ENCODE measurements at regions not wholly inside any gene's neighbourhood (a gene's known extent, or its start where the extent isn't known, plus 50 kb on each side); places are given as distances from the start of the nearest gene placed in this dataset.
A peak's percentile ranks its signal among the peaks of the same experiment; 100 is the strongest.

- ATAC-seq (no peak), DNase-seq (ENCODE audit: missing footprints) (no peak)
- intact Hi-C loops (cut with DNase I), result no loop called here
Observed at GRCh38 chr16:86012221-86012620, 113.3 kb downstream of the IRF8 start.

- ATAC-seq (no peak), DNase-seq (ENCODE audit: missing footprints) (no peak)
- intact Hi-C loops (cut with DNase I), result no loop called here
Observed at GRCh38 chr16:86013867-86014266, 114.9 kb downstream of the IRF8 start.

- intact Hi-C loops (cut with DNase I), result loop anchor here (1.0 kb wide), 1 partner anchor 194 kb away; no protein-coding TSS in a partner anchor
- ATAC-seq (no peak), DNase-seq (ENCODE audit: missing footprints) (no peak)
Observed at GRCh38 chr16:86015606-86016005, 116.6 kb downstream of the IRF8 start.

GRCh38 chr16:86016201-86016965, 117.4 kb downstream of the IRF8 start:
- ATAC-seq (peak; percentile 32), DNase-seq (ENCODE audit: missing footprints) (no peak)
- intact Hi-C loops (cut with DNase I), result loop anchor here (1.0 kb wide), 1 partner anchor 195 kb away; no protein-coding TSS in a partner anchor

- peak; percentile 19 for ATAC-seq
- DNase-seq (ENCODE audit: missing footprints), result no peak
- intact Hi-C loops (cut with DNase I), result no loop called here
Observed at GRCh38 chr16:86018071-86018470, 119.1 kb downstream of the IRF8 start.

- peak; percentile 75 for ATAC-seq
- no peak for DNase-seq (ENCODE audit: missing footprints)
- intact Hi-C loops (cut with DNase I), result no loop called here
Observed at GRCh38 chr16:86018487-86018886, 119.5 kb downstream of the IRF8 start.

- intact Hi-C loops (cut with DNase I), result no loop called here
- no peak for ATAC-seq
- DNase-seq (ENCODE audit: missing footprints), result no peak
Observed at GRCh38 chr16:86018941-86019340, 120.0 kb downstream of the IRF8 start.

GRCh38 chr16:86019446-86020047, 120.6 kb downstream of the IRF8 start:
- intact Hi-C loops (cut with DNase I), result no loop called here
- no peak for DNase-seq (ENCODE audit: missing footprints)
- no peak for ATAC-seq

GRCh38 chr16:86020971-86021370, 122.0 kb downstream of the IRF8 start:
- intact Hi-C loops (cut with DNase I), result no loop called here
- ATAC-seq, result no peak
- DNase-seq (ENCODE audit: missing footprints), result no peak

GRCh38 chr16:86022381-86022960, 123.5 kb downstream of the IRF8 start:
- no peak for DNase-seq (ENCODE audit: missing footprints)
- ATAC-seq, result no peak
- intact Hi-C loops (cut with DNase I), result no loop called here

GRCh38 chr16:86024210-86024609, 125.2 kb downstream of the IRF8 start:
- intact Hi-C loops (cut with DNase I), result no loop called here
- no peak for ATAC-seq
- no peak for DNase-seq (ENCODE audit: missing footprints)

- DNase-seq (ENCODE audit: missing footprints) (no peak), ATAC-seq (no peak)
- intact Hi-C loops (cut with DNase I), result no loop called here
Observed at GRCh38 chr16:86025706-86026105, 126.7 kb downstream of the IRF8 start.

- ATAC-seq (no peak), DNase-seq (ENCODE audit: missing footprints) (no peak)
- intact Hi-C loops (cut with DNase I), result no loop called here
Observed at GRCh38 chr16:86026171-86026910, 127.4 kb downstream of the IRF8 start.

GRCh38 chr16:86026916-86027315, 128.0 kb downstream of the IRF8 start:
- no peak for ATAC-seq

GRCh38 chr16:86027373-86028126, 128.6 kb downstream of the IRF8 start:
- DNase-seq (ENCODE audit: missing footprints) (no peak), ATAC-seq (no peak)
- intact Hi-C loops (cut with DNase I), result no loop called here

More at GRCh38 chr16:86026916-86027315, 128.0 kb downstream of the IRF8 start:
- no peak for DNase-seq (ENCODE audit: missing footprints)
- intact Hi-C loops (cut with DNase I), result no loop called here

GRCh38 chr16:86029131-86029741, 130.3 kb downstream of the IRF8 start:
- ATAC-seq (peak; percentile 50), DNase-seq (ENCODE audit: missing footprints) (no peak)
- intact Hi-C loops (cut with DNase I), result no loop called here

- ATAC-seq (no peak), DNase-seq (ENCODE audit: missing footprints) (no peak)
- intact Hi-C loops (cut with DNase I), result no loop called here
Observed at GRCh38 chr16:86030116-86030515, 131.2 kb downstream of the IRF8 start.

GRCh38 chr16:86031141-86031678, 132.2 kb downstream of the IRF8 start:
- ATAC-seq (no peak), DNase-seq (ENCODE audit: missing footprints) (no peak)
- intact Hi-C loops (cut with DNase I), result no loop called here
